ENCODE measurements at regions not wholly inside any gene's neighbourhood (a gene's known extent, or its start where the extent isn't known, plus 50 kb on each side); places are given as distances from the start of the nearest gene placed in this dataset.

- DNase-seq: no peak
Measured at GRCh38 chr2:120428748-120429147, 82.8 kb downstream of the INHBB start.

DNA sequence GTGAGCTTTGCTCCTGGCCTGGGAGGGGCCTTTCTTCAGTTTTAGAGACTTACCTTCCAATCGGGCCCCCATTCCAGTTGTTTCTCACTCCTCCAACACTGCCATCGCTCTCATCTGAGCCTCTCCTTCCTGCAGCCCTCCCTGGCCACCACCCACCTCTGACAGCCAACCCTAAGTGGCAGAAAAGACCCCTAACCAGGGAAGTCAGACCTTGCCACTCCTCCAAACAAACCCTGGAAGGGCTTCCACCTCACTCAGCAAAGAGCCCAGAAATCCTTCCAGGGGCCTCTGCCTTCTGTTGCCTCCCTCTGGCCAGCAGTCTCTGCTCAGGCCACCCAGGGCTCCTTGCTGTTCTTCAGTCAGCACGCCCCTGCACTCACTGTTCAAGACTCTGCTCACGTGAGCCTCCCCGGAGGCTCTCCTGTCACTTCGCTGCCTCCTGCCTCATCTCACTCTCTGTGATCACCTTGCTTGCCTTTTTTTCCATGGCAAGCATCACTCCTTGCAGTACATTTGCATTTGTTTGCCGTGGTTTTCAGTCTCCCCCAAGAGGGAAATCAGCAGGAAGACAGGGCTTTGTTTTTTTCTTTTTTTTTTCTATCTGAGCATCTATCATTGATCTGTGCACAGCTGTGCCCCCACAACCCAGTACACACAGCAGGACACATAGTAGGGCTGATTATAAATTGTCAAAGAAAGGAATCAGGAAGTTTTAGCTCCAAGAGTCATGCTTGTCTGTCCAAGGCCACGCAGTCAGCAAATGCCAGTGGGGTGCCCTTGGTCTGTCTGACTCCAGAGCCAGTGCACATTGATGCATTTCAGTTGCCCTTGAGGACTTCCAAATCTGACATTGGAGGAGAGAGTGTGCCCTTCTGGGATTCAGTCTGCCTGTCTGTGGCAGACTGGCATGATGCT, 83.9 kb downstream of the INHBB start:
- DNase-seq: no peak

GRCh38 chr2:120430501-120430830, 84.5 kb downstream of the INHBB start:
- no peak for DNase-seq

DNA sequence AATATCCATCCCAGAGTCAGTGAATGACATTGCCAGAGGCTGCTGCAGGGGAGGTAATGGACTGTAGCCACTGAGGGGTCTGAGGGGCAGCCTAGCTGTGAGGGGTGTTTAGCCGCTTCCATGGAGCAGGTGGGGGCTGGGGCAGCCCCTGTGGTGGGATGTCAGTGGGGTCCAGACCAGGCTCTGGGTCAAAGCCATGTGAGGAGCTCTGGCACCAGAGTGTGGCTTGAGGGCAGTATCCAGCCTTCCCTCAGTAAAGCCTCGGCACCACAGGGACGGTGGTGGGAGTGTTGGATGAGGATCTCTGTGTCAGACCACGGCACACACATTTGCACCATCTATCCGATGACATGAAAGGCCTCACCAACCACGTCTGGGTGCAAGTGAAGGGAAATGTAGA, 85.0 kb downstream of the INHBB start:
- no peak for DNase-seq

- DNase-seq: no peak
Measured at GRCh38 chr2:120431386-120432292, 85.7 kb downstream of the INHBB start.

DNA sequence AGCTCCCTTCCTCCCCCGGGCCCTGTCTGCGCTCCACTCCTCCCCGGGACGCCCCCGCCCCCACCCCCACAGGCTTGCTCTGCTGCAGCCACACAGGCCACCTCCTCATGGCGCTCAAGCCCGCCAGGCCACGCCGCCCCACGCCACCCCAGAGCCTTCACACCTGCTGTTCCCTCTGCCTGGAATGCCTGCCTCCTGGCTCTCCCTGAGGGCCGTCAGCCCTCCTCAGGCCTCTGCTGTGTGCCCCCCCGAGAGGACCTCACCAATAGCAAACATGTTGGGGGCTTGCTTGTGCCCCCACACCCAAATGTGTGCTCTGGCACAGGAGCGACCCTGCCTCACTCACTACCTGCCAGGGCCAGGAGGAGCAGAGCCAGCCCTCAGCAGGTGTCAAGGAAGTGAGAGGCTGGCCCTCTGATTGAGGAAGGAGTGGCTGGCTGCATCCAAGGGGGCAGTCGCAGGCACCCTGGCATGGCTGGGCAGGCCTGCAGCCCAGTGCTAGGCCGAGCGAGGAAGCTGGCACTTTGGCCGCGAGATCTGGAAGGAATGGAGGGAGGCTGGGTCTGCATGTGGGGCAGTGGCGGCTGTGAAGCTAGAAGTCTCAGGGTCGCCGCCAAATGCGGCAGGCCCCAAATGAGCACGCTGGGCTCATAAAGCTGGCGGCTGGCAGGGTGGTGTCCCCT, 86.5 kb downstream of the INHBB start:
- DNase-seq: no peak

DNA sequence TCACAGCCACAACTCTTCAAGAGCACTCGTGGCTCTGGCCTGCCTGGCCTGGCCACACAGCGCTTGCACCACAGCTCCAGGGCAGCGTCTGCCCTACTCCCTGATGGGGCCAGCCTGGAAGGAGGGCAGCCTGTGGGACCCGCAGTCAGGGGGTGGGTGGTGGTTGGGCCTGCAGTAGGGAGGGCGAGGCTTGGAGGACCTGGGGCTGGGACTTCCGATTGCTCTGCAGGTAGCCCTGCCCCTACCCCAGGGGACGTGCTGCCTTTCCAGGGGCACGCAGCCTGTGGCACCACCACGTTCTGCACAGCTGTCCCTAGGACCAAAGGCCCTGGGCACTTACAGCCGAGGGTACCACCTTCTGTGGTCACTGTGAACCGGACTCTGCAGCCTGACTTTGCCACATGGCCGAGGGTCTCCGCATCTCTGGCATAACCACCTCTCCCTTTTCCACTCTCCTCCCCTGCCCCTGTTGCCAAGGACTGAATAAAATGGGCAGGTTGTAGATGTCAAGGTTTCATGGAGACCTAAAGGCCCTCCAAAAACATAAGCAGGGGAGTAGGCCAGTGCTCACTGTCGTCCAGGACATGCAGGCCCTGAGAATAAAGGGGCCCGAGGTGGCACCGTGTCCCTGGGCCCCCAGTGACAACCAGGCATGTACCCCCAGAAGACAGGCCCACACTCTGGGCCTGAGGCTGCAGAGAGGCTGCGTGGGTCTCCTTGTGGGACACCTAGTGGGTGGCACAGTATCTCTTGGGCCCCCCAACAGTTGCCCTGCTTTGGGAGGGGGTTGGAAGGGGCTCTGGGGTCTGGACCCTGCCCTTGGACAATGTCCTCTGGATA, 87.3 kb downstream of the INHBB start:
- no peak for DNase-seq

DNA sequence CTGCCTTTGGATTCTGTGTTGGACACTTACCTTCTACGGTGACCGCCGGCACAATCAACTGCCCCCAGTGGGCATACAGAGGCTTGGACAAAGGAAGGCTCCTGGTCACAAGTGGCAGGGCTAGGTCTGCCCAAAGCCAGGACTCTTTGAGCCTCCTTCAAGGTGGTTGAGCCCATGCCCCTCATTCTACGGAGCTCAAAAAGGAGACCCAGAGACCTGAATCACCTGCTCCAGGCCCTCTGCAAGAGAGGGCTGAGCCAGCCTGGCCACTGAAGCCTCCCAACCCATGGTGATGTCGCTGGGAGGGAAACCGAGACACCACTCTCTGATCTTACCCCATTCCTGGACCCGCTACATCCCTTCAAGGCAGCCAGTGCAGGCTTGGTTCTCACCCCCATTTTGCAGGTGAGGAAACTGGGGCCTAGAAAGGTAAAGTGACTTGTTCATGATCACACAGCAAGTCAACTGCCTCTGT, 87.9 kb downstream of the INHBB start:
- DNase-seq: no peak

GRCh38 chr2:120434492-120435308, 88.8 kb downstream of the INHBB start:
- DNase-seq: no peak

GRCh38 chr2:120435671-120436459, 89.9 kb downstream of the INHBB start:
- no peak for DNase-seq

DNA sequence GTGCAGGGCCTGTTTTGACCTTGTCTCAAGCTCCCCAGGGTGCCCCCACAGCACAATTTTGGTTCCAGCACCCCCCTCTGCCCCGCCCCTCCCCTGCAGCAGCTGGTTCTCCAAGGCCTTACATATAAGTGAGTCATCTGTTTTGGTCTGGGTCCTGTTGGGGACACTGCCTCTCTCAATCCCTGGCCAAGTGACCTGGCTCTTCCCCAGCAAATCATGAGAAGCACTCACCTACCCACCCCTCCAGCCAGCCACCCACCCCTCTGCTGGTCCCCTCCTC, 90.5 kb downstream of the INHBB start:
- no peak for DNase-seq

- no peak for DNase-seq
Measured at GRCh38 chr2:120436885-120437603, 91.1 kb downstream of the INHBB start.

DNA sequence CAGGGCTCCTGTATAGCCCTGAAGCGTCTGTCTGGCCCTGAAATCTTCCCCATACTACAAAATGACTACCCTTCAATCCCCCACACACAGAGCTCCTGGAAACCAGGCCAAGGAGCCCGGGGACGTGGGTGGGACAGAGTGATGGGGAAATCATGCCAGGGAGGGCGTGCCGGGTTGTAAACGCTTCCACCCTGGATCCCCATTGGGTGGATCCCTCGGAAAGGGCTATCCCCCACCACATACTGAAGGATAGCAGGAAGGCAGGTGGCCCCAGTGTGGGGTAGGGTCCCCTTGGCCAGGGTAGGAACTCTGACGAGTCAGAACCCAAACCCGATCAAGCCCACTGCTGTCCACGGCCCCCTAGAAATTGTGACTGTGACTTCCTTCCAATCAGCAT, 91.7 kb downstream of the INHBB start:
- DNase-seq: no peak

GRCh38 chr2:120438301-120439066, 92.5 kb downstream of the INHBB start:
- no peak for DNase-seq

GRCh38 chr2:120439067-120439368, 93.1 kb downstream of the INHBB start:
- DNase-seq: no peak

- no peak for DNase-seq
Measured at GRCh38 chr2:120439637-120440384, 93.9 kb downstream of the INHBB start.

- no peak for DNase-seq
Measured at GRCh38 chr2:120440521-120441350, 94.8 kb downstream of the INHBB start.

DNA sequence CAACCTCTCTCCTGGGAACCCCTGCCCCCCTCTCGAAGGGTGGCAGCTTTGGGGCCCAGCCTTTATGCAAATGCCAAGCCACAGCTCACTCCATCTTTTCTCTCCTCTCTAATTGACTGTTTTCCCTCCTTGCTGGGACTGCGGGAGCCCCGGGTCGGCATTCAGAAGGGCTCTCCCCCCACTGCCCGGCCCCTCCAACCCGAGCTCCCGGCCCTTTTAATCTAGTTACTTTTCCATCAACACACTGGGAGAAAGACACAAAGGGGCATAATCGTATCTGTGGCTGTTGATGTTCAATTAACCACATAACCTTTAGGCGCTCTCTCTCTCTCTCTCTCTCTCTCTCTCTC, 95.4 kb downstream of the INHBB start:
- no peak for DNase-seq

Data from NCI-H187 (cell line).